Activated CD8-positive, alpha-beta T cell treated with anti-CD3 and anti-CD28 coated beads for 36 hours (primary cell): ENCODE measurements at regions not wholly inside any gene's neighbourhood (a gene's known extent, or its start where the extent isn't known, plus 50 kb on each side); places are given as distances from the start of the nearest gene placed in this dataset.

Source experiments
- ATAC-seq: fragments of 200-7000 bp; cut with Tn5 transposase; one replicate; pipeline ENCODE4 v1.10.0; 2021; ENCODE audit warnings: mild to moderate bottlenecking, moderate library complexity
- CTCF ChIA-PET: fragments of 350-600 bp; sonication (Branson Sonifier 250); formaldehyde crosslinking; loops from one replicate; lab custom pipeline; 2021; ENCODE audit warnings: antibody characterized with exemption; lab: Charles Lee
- POLR2A ChIA-PET: fragments of 350-600 bp; sonication (Branson Sonifier 250); formaldehyde crosslinking; loops from one replicate; lab custom pipeline; 2021; ENCODE audit warnings: antibody characterized with exemption; lab: Charles Lee
- DNase-seq: peaks from one replicate; pipeline ENCODE4 v3.0.0-alpha.2; 2020
- H3K27ac Mint-ChIP-seq: one replicate; pipeline ENCODE4 v1.8.0; 2021; ENCODE audit warnings: mild to moderate bottlenecking, mixed read lengths
- H3K27me3 Mint-ChIP-seq: one replicate; pipeline ENCODE4 v1.8.0; 2021; ENCODE audit warnings: mixed read lengths
- H3K36me3 Mint-ChIP-seq: one replicate; pipeline ENCODE4 v1.8.0; 2021; ENCODE audit warnings: low read depth, mixed read lengths
- H3K4me1 Mint-ChIP-seq: one replicate; pipeline ENCODE4 v1.8.0; 2021; ENCODE audit warnings: low read depth, mixed read lengths
- H3K4me3 Mint-ChIP-seq: one replicate; pipeline ENCODE4 v1.8.0; 2021; ENCODE audit warnings: mild to moderate bottlenecking, moderate library complexity, mixed read lengths
- H3K9me3 Mint-ChIP-seq: one replicate; pipeline ENCODE4 v1.8.0; 2021; ENCODE audit warnings: mixed read lengths
- intact Hi-C: fragments of 100-400 bp; cut with micrococcal nuclease; formaldehyde crosslinking; loops from one replicate; pipeline ENCODE4 v1.10.0; 2022
- TF ChIP-seq, protein P1 (sequence below): fragments of 200-600 bp; IDR thresholded peaks from one replicate; pipeline ENCODE4 v1.8.0; 2022; ENCODE audit warnings: antibody characterized with exemption, mild to moderate bottlenecking

DNA sequence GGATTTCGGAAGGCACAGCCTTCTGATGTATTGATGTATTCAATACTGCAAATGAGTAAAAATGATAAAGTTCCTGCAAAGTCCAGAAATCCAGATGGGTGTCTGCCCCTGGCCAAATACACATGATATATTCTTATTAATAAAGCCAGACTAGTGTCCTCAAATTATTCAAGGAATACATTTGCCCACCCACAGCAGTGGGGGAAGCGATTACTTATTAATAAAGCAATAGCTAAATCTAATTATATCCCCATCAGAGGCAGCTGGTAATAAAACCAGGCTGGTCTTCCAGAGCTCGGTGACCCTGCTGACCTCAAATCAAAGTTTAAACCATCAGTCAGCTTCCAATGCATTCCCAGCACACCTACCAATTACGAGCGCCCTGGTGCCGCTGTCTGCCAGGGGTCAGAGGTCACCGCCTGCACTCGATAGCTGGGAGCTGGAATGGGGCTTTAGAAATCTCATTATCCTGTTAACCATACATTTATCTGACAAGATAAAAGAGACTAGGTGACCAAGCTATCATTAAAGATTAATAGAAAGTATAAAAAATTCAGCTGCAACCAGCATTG is 330.3 kb downstream of the UACA start:
- no peaks in the 10 kb centered on the region for H3K36me3 Mint-ChIP-seq
- no peaks in the 10 kb centered on the region for H3K27me3 Mint-ChIP-seq
- DNase-seq (no peak), ATAC-seq (no peak)
- no peaks in the 10 kb centered on the region for H3K9me3 Mint-ChIP-seq
- no peak overlapping the region for H3K27ac Mint-ChIP-seq
- H3K4me3 Mint-ChIP-seq, result no peak overlapping the region
- intact Hi-C loops, result no loop called here
- CTCF ChIA-PET, result interaction anchor here (1.3 kb wide), 1 partner anchor 27 kb away, joined by 4 read pairs; no protein-coding TSS in a partner anchor
- POLR2A ChIA-PET, result interaction anchor here (0.6 kb wide), 1 partner anchor 140 kb away, joined by 4 read pairs; no protein-coding TSS in a partner anchor
- H3K4me1 Mint-ChIP-seq, result peaks cover 21% of the 10 kb centered on the region
- TF ChIP-seq, protein P1, sequence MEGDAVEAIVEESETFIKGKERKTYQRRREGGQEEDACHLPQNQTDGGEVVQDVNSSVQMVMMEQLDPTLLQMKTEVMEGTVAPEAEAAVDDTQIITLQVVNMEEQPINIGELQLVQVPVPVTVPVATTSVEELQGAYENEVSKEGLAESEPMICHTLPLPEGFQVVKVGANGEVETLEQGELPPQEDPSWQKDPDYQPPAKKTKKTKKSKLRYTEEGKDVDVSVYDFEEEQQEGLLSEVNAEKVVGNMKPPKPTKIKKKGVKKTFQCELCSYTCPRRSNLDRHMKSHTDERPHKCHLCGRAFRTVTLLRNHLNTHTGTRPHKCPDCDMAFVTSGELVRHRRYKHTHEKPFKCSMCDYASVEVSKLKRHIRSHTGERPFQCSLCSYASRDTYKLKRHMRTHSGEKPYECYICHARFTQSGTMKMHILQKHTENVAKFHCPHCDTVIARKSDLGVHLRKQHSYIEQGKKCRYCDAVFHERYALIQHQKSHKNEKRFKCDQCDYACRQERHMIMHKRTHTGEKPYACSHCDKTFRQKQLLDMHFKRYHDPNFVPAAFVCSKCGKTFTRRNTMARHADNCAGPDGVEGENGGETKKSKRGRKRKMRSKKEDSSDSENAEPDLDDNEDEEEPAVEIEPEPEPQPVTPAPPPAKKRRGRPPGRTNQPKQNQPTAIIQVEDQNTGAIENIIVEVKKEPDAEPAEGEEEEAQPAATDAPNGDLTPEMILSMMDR, result no peak

DNA sequence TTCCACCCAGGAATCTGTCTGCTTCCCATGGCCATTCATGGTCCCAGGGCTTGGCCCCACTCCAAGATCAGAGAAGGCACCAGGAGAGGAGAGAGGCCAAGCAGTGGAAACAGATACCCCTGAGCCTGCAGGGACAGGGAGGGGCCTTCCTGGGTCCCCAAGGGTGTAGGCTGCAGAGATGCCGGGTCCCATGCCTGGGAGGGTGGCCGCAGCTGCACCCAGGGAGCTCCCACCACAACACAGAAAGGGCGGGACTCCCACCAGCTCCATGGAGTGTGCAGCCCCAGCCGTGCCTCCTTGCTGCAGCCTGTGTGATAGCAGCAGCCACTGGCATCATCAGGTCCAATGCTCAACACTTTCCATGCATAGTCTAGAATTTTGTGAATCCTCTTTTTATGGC is 331.5 kb downstream of the UACA start:
- no peaks in the 10 kb centered on the region for H3K36me3 Mint-ChIP-seq
- no peak for DNase-seq

DNA sequence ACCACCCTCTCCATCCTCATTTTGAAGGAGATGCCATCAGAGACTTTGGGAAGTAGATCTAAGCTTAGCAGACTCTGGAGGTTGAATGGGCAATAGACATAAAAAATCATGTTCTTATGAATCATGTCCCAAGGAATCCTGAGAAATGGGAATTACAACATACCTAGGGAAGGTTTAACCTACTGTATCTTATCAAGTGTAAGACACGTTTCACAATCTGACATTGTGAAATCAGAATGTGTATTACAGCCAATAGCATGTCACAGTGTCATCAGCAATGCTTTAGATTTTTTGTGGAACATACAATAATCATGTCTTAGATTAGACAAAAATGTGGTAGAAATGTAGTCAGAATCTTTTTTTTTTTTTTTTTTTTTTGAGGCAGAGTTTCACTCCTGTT is 332.4 kb upstream of the TLE3 start:
- Mint-ChIP-seq H3K27me3 (no peaks in the 10 kb centered on the region), H3K4me3 (no peak overlapping the region), H3K36me3 (no peaks in the 10 kb centered on the region), H3K9me3 (no peaks in the 10 kb centered on the region), H3K4me1 (peaks cover 19% of the 10 kb centered on the region), H3K27ac (no peak overlapping the region)
- CTCF ChIA-PET, result no interaction called here
- ATAC-seq (no peak), DNase-seq (no peak)
- TF ChIP-seq, protein P1, result no peak
- intact Hi-C loops, result no loop called here
- POLR2A ChIA-PET, result no interaction called here

More for the DNA sequence above, 331.5 kb downstream of the UACA start:
- intact Hi-C loops, result no loop called here
- CTCF ChIA-PET, result no interaction called here
- TF ChIP-seq, protein P1, result no peak
- H3K4me1 Mint-ChIP-seq, result peaks cover 21% of the 10 kb centered on the region
- POLR2A ChIA-PET, result no interaction called here
- H3K27me3 Mint-ChIP-seq, result no peaks in the 10 kb centered on the region
- no peak overlapping the region for H3K4me3 Mint-ChIP-seq
- no peaks in the 10 kb centered on the region for H3K9me3 Mint-ChIP-seq
- H3K27ac Mint-ChIP-seq, result no peak overlapping the region
- ATAC-seq, result no peak

DNA sequence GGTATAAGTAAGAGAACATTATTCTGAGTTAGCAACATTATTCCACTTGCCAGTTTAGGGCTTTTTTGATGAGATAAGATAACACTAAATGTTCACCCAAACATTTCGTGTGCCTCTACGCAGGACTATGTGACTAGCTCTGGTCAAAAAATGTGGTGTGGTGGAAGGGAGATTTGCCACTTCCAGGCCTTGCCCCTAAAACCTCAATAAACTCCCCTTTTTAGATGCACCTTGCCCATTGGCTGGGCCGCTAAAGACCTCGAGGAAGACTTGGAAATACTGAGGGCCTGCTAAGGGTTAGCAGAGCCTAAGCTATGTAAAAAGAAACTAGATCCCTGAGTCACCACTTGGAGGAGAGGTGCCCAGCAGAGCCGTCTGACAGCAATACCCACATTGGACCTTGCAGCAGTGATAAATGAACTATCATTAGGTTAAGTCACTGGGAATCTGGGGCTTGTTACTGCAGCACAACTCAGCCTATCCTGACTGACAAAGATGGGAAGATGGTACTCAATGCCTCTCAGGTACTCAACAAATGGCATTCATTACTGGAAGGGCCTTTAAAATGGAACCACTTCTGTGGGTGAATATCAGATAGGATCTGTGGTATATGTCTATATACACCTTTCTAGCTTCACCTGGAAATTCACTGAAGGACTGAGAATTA is 331.5 kb upstream of the TLE3 start:
- Mint-ChIP-seq H3K27me3 (no peaks in the 10 kb centered on the region), H3K27ac (no peak overlapping the region), H3K9me3 (no peaks in the 10 kb centered on the region), H3K4me1 (peaks cover 22% of the 10 kb centered on the region), H3K36me3 (no peaks in the 10 kb centered on the region), H3K4me3 (no peak overlapping the region)
- ATAC-seq (no peak), DNase-seq (no peak)
- TF ChIP-seq, protein P1, result no peak
- POLR2A ChIA-PET, result interaction anchor here (0.6 to 0.7 kb wide), 2 partner anchors 68 to 381 kb away, joined by 3 read pairs; no protein-coding TSS in a partner anchor
- CTCF ChIA-PET, result no interaction called here
- intact Hi-C loops, result no loop called here

DNA sequence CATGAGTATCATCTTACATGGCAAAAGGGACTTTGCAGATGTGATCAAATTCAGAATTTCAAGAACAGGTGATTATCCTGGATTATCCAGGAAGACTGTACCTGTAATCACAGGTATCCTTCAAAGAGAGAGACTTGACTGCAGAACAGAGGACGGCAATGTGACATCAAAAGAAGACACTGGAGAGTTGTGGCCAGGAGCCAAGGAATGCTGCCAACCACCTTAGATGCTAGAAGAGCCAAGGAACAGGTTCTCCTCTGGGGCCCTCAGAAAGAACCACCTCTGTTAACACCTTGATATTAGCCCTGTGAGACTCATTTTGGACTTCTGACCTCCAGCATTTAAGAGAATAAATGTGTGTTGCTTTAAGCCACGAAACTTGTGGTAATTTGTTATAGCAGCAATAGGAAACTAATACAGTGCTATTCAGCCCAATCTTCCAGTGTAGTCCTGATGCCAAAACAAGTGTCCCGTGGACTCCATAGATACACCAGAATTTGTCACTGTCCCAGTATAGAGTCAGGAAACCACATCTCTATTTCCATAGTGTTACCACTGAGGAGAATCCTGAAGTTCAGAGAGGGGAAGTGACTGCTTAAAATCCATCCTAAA is 330.6 kb upstream of the TLE3 start:
- Mint-ChIP-seq H3K27ac (no peak overlapping the region), H3K4me1 (peaks cover 22% of the 10 kb centered on the region), H3K27me3 (no peaks in the 10 kb centered on the region), H3K36me3 (no peaks in the 10 kb centered on the region), H3K4me3 (no peak overlapping the region), H3K9me3 (no peaks in the 10 kb centered on the region)
- ChIA-PET POLR2A (interaction anchor here (0.7 kb wide), 1 partner anchor 69 kb away, joined by 3 read pairs; no protein-coding TSS in a partner anchor), CTCF (no interaction called here)
- intact Hi-C loops, result no loop called here
- TF ChIP-seq, protein P1, result no peak
- DNase-seq, result no peak
- ATAC-seq, result no peak
